ENCODE measurements at regions not wholly inside any gene's neighbourhood (a gene's known extent, or its start where the extent isn't known, plus 50 kb on each side); places are given as distances from the start of the nearest gene placed in this dataset.

GRCh38 chr4:85407546-85407945 lies 67.4 kb upstream of the ARHGAP24 start:
- no peak for DNase-seq

- DNase-seq, result no peak
Measured at GRCh38 chr4:85408301-85408700, 66.6 kb upstream of the ARHGAP24 start.

- no peak for DNase-seq
Measured at GRCh38 chr4:85409251-85409650, 65.7 kb upstream of the ARHGAP24 start.

- DNase-seq, result no peak
Measured at GRCh38 chr4:85411386-85411785, 63.6 kb upstream of the ARHGAP24 start.

- DNase-seq, result no peak
Measured at GRCh38 chr4:85414972-85415371, 60.0 kb upstream of the ARHGAP24 start.

- no peak for DNase-seq
Measured at GRCh38 chr4:85416094-85416493, 58.9 kb upstream of the ARHGAP24 start.

- no peak for DNase-seq
Measured at GRCh38 chr4:85419103-85419502, 55.8 kb upstream of the ARHGAP24 start.

GRCh38 chr4:85420831-85421230 lies 54.1 kb upstream of the ARHGAP24 start:
- no peak for DNase-seq

GRCh38 chr4:85423431-85423830 lies 51.5 kb upstream of the ARHGAP24 start:
- no peak for DNase-seq
